GM21423 (cell line): ENCODE measurements at regions not wholly inside any gene's neighbourhood (a gene's known extent, or its start where the extent isn't known, plus 50 kb on each side); places are given as distances from the start of the nearest gene placed in this dataset.
"Not testable (repeated sequence)": the region's sequence is repeated elsewhere in the genome, so short reads cannot be mapped to it uniquely, and the experiment has no call there.

Source experiments
- ATAC-seq: cut with Tn5 transposase; IDR thresholded peaks from one replicate; pipeline ENCODE4 v1.9.1; 2021; ENCODE audit warnings: mild to moderate bottlenecking, moderate library complexity; ENCODE audit not compliant: unreplicated experiment

GRCh38 chr14:98187281-98187680 is 1084.7 kb downstream of the BCL11B start:
- ATAC-seq = no peak

- ATAC-seq = no peak
Measured at GRCh38 chr14:98189062-98189461, 1082.9 kb downstream of the BCL11B start.

- ATAC-seq = no peak
Measured at GRCh38 chr14:98189511-98189910, 1082.5 kb downstream of the BCL11B start.

- ATAC-seq = no peak
Measured at GRCh38 chr14:98189944-98190343, 1082.1 kb downstream of the BCL11B start.

GRCh38 chr14:98192946-98193345 is 1079.1 kb downstream of the BCL11B start:
- ATAC-seq = no peak

GRCh38 chr14:98194821-98195220 is 1077.2 kb downstream of the BCL11B start:
- no peak for ATAC-seq

GRCh38 chr14:98195256-98195655 is 1076.7 kb downstream of the BCL11B start:
- ATAC-seq = no peak

- no peak for ATAC-seq
Measured at GRCh38 chr14:98197933-98198332, 1074.1 kb downstream of the BCL11B start.

GRCh38 chr14:98198385-98198784 is 1073.6 kb downstream of the BCL11B start:
- ATAC-seq = no peak

GRCh38 chr14:98200601-98201000 is 1071.4 kb downstream of the BCL11B start:
- ATAC-seq = no peak

- no peak for ATAC-seq
Measured at GRCh38 chr14:98203421-98203820, 1068.6 kb downstream of the BCL11B start.

- ATAC-seq = no peak
Measured at GRCh38 chr14:98204139-98204538, 1067.9 kb downstream of the BCL11B start.

GRCh38 chr14:98207415-98207814 is 1064.6 kb downstream of the BCL11B start:
- ATAC-seq = no peak

GRCh38 chr14:98208211-98208611 is 1063.8 kb downstream of the BCL11B start:
- no peak for ATAC-seq

- ATAC-seq = no peak
Measured at GRCh38 chr14:98208943-98209342, 1063.1 kb downstream of the BCL11B start.

GRCh38 chr14:98210045-98210672 is 1061.8 kb downstream of the BCL11B start:
- ATAC-seq = no peak

GRCh38 chr14:98217530-98217929 is 1054.5 kb downstream of the BCL11B start:
- ATAC-seq = no peak

GRCh38 chr14:98218218-98218617 is 1053.8 kb downstream of the BCL11B start:
- no peak for ATAC-seq

- ATAC-seq = no peak
Measured at GRCh38 chr14:98219638-98220037, 1052.4 kb downstream of the BCL11B start.

- ATAC-seq = no peak
Measured at GRCh38 chr14:98223106-98223505, 1048.9 kb downstream of the BCL11B start.

GRCh38 chr14:98223710-98224109 is 1048.3 kb downstream of the BCL11B start:
- ATAC-seq = not testable (repeated sequence)

- ATAC-seq = no peak
Measured at GRCh38 chr14:98226411-98226810, 1045.6 kb downstream of the BCL11B start.

- no peak for ATAC-seq
Measured at GRCh38 chr14:98227000-98227726, 1044.8 kb downstream of the BCL11B start.
